HepG2 (cell line): ENCODE measurements at regions not wholly inside any gene's neighbourhood (a gene's known extent, or its start where the extent isn't known, plus 50 kb on each side); places are given as distances from the start of the nearest gene placed in this dataset.

Experiments used
- ATF4 ChIP-seq, 2 experiments: fragments of 450-650 bp in 1 of 2; sonication (generic) in 1 of 2; formaldehyde crosslinking; IDR thresholded peaks; 2 replicates each; pipeline versions ENCODE4 v1.5.0 to v1.8.0; 2020 to 2022; ENCODE audit warnings: mild to moderate bottlenecking in 1 of 2, missing genetic modification reagents in 1 of 2
- BCL3 ChIP-seq: sonication (generic); formaldehyde crosslinking; IDR thresholded peaks from 2 replicates; pipeline ENCODE4 v1.5.1; 2020; ENCODE audit warnings: mild to moderate bottlenecking, missing genetic modification reagents, moderate library complexity
- CEBPB ChIP-seq: IDR thresholded peaks from 2 replicates; pipeline ENCODE4 v1.6.1; 2011; ENCODE audit warnings: low read depth, low read length, improper control_type of control experiment, borderline replicate concordance
- CENPX ChIP-seq: sonication (generic); formaldehyde crosslinking; IDR thresholded peaks from 2 replicates; pipeline ENCODE4 v1.9.0; 2021; ENCODE audit warnings: mild to moderate bottlenecking, missing genetic modification reagents, moderate library complexity
- DNMT3B ChIP-seq: conservative IDR thresholded peaks from 2 replicates; pipeline ENCODE4 v1.6.1; 2016; ENCODE audit warnings: missing biosample characterization, control low read depth
- EEA1 ChIP-seq: sonication (generic); formaldehyde crosslinking; IDR thresholded peaks from 2 replicates; pipeline ENCODE4 v1.5.1; 2020; ENCODE audit warnings: mild to moderate bottlenecking, missing genetic modification reagents, borderline replicate concordance
- FOXM1 ChIP-seq: sonication (generic); formaldehyde crosslinking; IDR thresholded peaks from 2 replicates; pipeline ENCODE4 v1.5.0; 2020; ENCODE audit warnings: missing genetic modification reagents
- FOXP1 ChIP-seq, 2 experiments: fragments of 450-650 bp in 1 of 2; IDR thresholded peaks; 2 replicates each; pipeline ENCODE4 v1.6.1; 2017 to 2018; ENCODE audit warnings: antibody characterized with exemption in 1 of 2
- GFI1 ChIP-seq: sonication (generic); formaldehyde crosslinking; IDR thresholded peaks from 2 replicates; pipeline ENCODE4 v1.5.0; 2020; ENCODE audit warnings: missing genetic modification reagents, mild to moderate bottlenecking, borderline replicate concordance
- MAFG ChIP-seq: sonication (generic); formaldehyde crosslinking; IDR thresholded peaks from 2 replicates; pipeline ENCODE4 v1.5.1; 2020; ENCODE audit warnings: mild to moderate bottlenecking, missing genetic modification reagents
- MAZ ChIP-seq, 2 experiments: sonication (generic) in 1 of 2; formaldehyde crosslinking in 1 of 2; IDR thresholded peaks; 2 replicates each; pipeline versions ENCODE4 v1.5.0 to v1.6.1; 2012 to 2020; ENCODE audit warnings: low read depth in 2 of 2, mild to moderate bottlenecking in 2 of 2, borderline replicate concordance in 1 of 2, improper control_type of control experiment in 1 of 2, low read length in 1 of 2, missing genetic modification reagents in 1 of 2, moderate library complexity in 1 of 2
- MEIS1 ChIP-seq: sonication (generic); formaldehyde crosslinking; IDR thresholded peaks from 2 replicates; pipeline ENCODE4 v1.9.0; 2021; ENCODE audit warnings: mild to moderate bottlenecking, missing genetic modification reagents, moderate library complexity, borderline replicate concordance
- RARA ChIP-seq: IDR thresholded peaks from 2 replicates; pipeline ENCODE4 v1.6.1; 2016; ENCODE audit warnings: missing genetic modification reagents, missing compliant biosample characterization
- RXRB ChIP-seq: IDR thresholded peaks from 2 replicates; pipeline ENCODE4 v1.6.1; 2016; ENCODE audit warnings: borderline replicate concordance, missing genetic modification reagents, missing compliant biosample characterization
- TRIM22 ChIP-seq: fragments of 450-650 bp; IDR thresholded peaks from 2 replicates; pipeline ENCODE4 v1.6.1; 2017
- TSC22D2 ChIP-seq: sonication (generic); formaldehyde crosslinking; IDR thresholded peaks from 2 replicates; pipeline ENCODE4 v1.5.1; 2020; ENCODE audit warnings: missing genetic modification reagents, mild to moderate bottlenecking, borderline replicate concordance
- ZBTB38 ChIP-seq: sonication (generic); formaldehyde crosslinking; IDR thresholded peaks from 2 replicates; pipeline ENCODE4 v1.5.1; 2020; ENCODE audit warnings: mild to moderate bottlenecking, missing genetic modification reagents
- ZFP1 ChIP-seq: IDR thresholded peaks from 2 replicates; pipeline ENCODE4 v1.6.1; 2016
- ZHX1 ChIP-seq: sonication (generic); formaldehyde crosslinking; IDR thresholded peaks from 2 replicates; pipeline ENCODE4 v1.8.1; 2022; ENCODE audit warnings: low read depth, mild to moderate bottlenecking, missing genetic modification reagents
- ZNF367 ChIP-seq: sonication (generic); formaldehyde crosslinking; IDR thresholded peaks from 2 replicates; pipeline ENCODE4 v1.4.0; 2020; ENCODE audit warnings: missing genetic modification reagents, borderline replicate concordance
- ZNF510 ChIP-seq: sonication (generic); formaldehyde crosslinking; IDR thresholded peaks from 2 replicates; pipeline ENCODE4 v1.4.0; 2020; ENCODE audit warnings: low read depth, mild to moderate bottlenecking, missing genetic modification reagents
- ZNF552 ChIP-seq: sonication (generic); formaldehyde crosslinking; IDR thresholded peaks from 2 replicates; pipeline ENCODE4 v1.9.0; 2022; ENCODE audit warnings: missing genetic modification reagents, mild to moderate bottlenecking, borderline replicate concordance
- ZNF569 ChIP-seq: sonication (generic); formaldehyde crosslinking; IDR thresholded peaks from 2 replicates; pipeline ENCODE4 v1.5.0; 2020; ENCODE audit warnings: mild to moderate bottlenecking, missing genetic modification reagents, moderate library complexity, borderline replicate concordance
- ZNF75D ChIP-seq: sonication (generic); formaldehyde crosslinking; IDR thresholded peaks from 2 replicates; pipeline ENCODE4 v1.8.1; 2023; ENCODE audit warnings: missing genetic modification reagents, mild to moderate bottlenecking, borderline replicate concordance
- ZNF772 ChIP-seq: sonication (generic); formaldehyde crosslinking; IDR thresholded peaks from 2 replicates; pipeline ENCODE4 v1.5.0; 2020; ENCODE audit warnings: mild to moderate bottlenecking, missing genetic modification reagents

GRCh38 chr2:234795272-234795920, 156.4 kb upstream of the SH3BP4 start (continued):
- no peak for TF ChIP-seq BCL3 (CRISPR knock-in tag)
- TF ChIP-seq FOXM1 (CRISPR knock-in tag): no peak
- no peak for TF ChIP-seq ATF4 (CRISPR knock-in tag; IDR thresholded peaks at IDR 0.05)
- TF ChIP-seq RARA (CRISPR knock-in tag): peak; percentile 32; the same call in 1 of the 2 replicates
- TF ChIP-seq EEA1: no peak
- no peak for TF ChIP-seq ZNF510
- TF ChIP-seq ZHX1 (CRISPR knock-in tag): no peak
- TF ChIP-seq ZFP1 (CRISPR knock-in tag): 0 out of 2 replicates have a peak, but pooled peaks have one; percentile 13
- TF ChIP-seq FOXP1 (IDR thresholded peaks at IDR 0.05): no peak
- peak; percentile 76 for TF ChIP-seq FOXP1 (CRISPR knock-in tag; IDR thresholded peaks at IDR 0.05)
- no peak for TF ChIP-seq ZNF75D
- no peak for TF ChIP-seq CENPX
- TF ChIP-seq GFI1 (CRISPR knock-in tag): peak; percentile 14
- TF ChIP-seq ZNF569 (CRISPR knock-in tag): no peak
- TF ChIP-seq TRIM22: no peak
- no peak for TF ChIP-seq MAFG (CRISPR knock-in tag)
- no peak for TF ChIP-seq CEBPB
- TF ChIP-seq DNMT3B (CRISPR knock-in tag): no peak
- TF ChIP-seq TSC22D2: no peak
- no peak for TF ChIP-seq ZNF552 (CRISPR knock-in tag)
- TF ChIP-seq ZBTB38 (CRISPR knock-in tag): no peak
- TF ChIP-seq MEIS1: no peak
- 0 out of 2 replicates have a peak, but pooled peaks have one; percentile 54 for TF ChIP-seq ZNF772 (CRISPR knock-in tag)
- TF ChIP-seq ZNF367: no peak
- peak; percentile 44; the same call in 1 of the 2 replicates for TF ChIP-seq RXRB
- TF ChIP-seq MAZ (IDR thresholded peaks at IDR 0.05; ENCODE audit: borderline replicate concordance, low read depth, low read length): no peak
- TF ChIP-seq MAZ (CRISPR knock-in tag; IDR thresholded peaks at IDR 0.05; ENCODE audit: low read depth): no peak
